ENCODE measurements at regions not wholly inside any gene's neighbourhood (a gene's known extent, or its start where the extent isn't known, plus 50 kb on each side); places are given as distances from the start of the nearest gene placed in this dataset.

DNA sequence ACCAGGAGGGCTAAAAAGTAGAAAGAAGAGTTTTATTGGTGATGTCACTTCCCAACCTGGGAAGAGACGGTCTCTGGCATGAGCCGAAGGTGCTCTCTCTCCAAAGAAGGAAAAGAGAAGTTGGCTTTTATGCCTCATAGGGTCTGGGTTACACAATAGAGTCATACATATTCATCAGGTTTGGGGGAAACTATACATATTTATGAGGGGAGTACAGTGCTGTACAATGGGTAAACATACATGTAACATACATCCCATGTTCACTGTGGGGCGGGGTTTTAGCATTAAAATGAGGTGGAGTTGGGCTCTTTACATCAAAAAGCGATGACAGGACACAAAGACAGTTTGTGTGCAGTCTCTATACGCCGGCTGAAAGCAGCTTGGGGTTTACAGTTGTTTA, 701.7 kb downstream of the TYW1 start:
- TF ChIP-seq ZNF221 (tag by site-specific recombination; IDR thresholded peaks at IDR 0.05; ENCODE audit: borderline replicate concordance) (no peak), ZNF571 (tag by site-specific recombination; IDR thresholded peaks at IDR 0.05) (no peak), ZNF214 (tag by site-specific recombination; IDR thresholded peaks at IDR 0.05; ENCODE audit: borderline replicate concordance) (no peak), KLF7 (tag by site-specific recombination; IDR thresholded peaks at IDR 0.05; ENCODE audit: borderline replicate concordance) (no peak), SP2 (tag by site-specific recombination; IDR thresholded peaks at IDR 0.05) (no peak), ZNF132 (tag by site-specific recombination; IDR thresholded peaks at IDR 0.05; ENCODE audit: borderline replicate concordance) (no peak), BCL11A (tag by site-specific recombination; IDR thresholded peaks at IDR 0.05; ENCODE audit: low read depth) (no peak), ZNF433 (tag by site-specific recombination; IDR thresholded peaks at IDR 0.05; ENCODE audit: low read depth) (no peak), ZFP3 (tag by site-specific recombination; IDR thresholded peaks at IDR 0.05; ENCODE audit: low read depth) (no peak), ZNF596 (tag by site-specific recombination; IDR thresholded peaks at IDR 0.05) (no peak), ZNF549 (tag by site-specific recombination; IDR thresholded peaks at IDR 0.05) (no peak), SCRT2 (tag by site-specific recombination; IDR thresholded peaks at IDR 0.05) (no peak), ZBTB1 (tag by site-specific recombination; IDR thresholded peaks at IDR 0.05) (no peak), TCF7L2 (IDR thresholded peaks at IDR 0.05; ENCODE audit: borderline replicate concordance, low read depth, low read length) (no peak), EGR2 (tag by site-specific recombination; IDR thresholded peaks at IDR 0.05; ENCODE audit: low read depth) (no peak)
- TF ChIP-seq, protein P1, sequence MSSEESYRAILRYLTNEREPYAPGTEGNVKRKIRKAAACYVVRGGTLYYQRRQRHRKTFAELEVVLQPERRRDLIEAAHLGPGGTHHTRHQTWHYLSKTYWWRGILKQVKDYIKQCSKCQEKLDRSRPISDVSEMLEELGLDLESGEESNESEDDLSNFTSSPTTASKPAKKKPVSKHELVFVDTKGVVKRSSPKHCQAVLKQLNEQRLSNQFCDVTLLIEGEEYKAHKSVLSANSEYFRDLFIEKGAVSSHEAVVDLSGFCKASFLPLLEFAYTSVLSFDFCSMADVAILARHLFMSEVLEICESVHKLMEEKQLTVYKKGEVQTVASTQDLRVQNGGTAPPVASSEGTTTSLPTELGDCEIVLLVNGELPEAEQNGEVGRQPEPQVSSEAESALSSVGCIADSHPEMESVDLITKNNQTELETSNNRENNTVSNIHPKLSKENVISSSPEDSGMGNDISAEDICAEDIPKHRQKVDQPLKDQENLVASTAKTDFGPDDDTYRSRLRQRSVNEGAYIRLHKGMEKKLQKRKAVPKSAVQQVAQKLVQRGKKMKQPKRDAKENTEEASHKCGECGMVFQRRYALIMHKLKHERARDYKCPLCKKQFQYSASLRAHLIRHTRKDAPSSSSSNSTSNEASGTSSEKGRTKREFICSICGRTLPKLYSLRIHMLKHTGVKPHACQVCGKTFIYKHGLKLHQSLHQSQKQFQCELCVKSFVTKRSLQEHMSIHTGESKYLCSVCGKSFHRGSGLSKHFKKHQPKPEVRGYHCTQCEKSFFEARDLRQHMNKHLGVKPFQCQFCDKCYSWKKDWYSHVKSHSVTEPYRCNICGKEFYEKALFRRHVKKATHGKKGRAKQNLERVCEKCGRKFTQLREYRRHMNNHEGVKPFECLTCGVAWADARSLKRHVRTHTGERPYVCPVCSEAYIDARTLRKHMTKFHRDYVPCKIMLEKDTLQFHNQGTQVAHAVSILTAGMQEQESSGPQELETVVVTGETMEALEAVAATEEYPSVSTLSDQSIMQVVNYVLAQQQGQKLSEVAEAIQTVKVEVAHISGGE (tag by site-specific recombination; conservative IDR thresholded peaks at IDR 0.05; ENCODE audit: low read depth), result no peak
- TF ChIP-seq, protein P2, sequence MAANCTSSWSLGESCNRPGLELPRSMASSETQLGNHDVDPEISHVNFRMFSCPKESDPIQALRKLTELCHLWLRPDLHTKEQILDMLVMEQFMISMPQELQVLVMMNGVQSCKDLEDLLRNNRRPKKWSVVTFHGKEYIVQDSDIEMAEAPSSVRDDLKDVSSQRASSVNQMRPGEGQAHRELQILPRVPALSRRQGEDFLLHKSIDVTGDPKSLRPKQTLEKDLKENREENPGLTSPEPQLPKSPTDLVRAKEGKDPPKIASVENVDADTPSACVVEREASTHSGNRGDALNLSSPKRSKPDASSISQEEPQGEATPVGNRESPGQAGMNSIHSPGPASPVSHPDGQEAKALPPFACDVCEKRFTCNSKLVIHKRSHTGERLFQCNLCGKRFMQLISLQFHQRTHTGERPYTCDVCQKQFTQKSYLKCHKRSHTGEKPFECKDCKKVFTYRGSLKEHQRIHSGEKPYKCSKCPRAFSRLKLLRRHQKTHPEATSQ (tag by site-specific recombination; IDR thresholded peaks at IDR 0.05), result no peak
- TF ChIP-seq, protein P3, sequence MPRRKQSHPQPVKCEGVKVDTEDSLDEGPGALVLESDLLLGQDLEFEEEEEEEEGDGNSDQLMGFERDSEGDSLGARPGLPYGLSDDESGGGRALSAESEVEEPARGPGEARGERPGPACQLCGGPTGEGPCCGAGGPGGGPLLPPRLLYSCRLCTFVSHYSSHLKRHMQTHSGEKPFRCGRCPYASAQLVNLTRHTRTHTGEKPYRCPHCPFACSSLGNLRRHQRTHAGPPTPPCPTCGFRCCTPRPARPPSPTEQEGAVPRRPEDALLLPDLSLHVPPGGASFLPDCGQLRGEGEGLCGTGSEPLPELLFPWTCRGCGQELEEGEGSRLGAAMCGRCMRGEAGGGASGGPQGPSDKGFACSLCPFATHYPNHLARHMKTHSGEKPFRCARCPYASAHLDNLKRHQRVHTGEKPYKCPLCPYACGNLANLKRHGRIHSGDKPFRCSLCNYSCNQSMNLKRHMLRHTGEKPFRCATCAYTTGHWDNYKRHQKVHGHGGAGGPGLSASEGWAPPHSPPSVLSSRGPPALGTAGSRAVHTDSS (tag by site-specific recombination; IDR thresholded peaks at IDR 0.05), result no peak
- TF ChIP-seq, protein P4, sequence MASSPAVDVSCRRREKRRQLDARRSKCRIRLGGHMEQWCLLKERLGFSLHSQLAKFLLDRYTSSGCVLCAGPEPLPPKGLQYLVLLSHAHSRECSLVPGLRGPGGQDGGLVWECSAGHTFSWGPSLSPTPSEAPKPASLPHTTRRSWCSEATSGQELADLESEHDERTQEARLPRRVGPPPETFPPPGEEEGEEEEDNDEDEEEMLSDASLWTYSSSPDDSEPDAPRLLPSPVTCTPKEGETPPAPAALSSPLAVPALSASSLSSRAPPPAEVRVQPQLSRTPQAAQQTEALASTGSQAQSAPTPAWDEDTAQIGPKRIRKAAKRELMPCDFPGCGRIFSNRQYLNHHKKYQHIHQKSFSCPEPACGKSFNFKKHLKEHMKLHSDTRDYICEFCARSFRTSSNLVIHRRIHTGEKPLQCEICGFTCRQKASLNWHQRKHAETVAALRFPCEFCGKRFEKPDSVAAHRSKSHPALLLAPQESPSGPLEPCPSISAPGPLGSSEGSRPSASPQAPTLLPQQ (tag by site-specific recombination; IDR thresholded peaks at IDR 0.05), result no peak
- TF ChIP-seq, protein P5, sequence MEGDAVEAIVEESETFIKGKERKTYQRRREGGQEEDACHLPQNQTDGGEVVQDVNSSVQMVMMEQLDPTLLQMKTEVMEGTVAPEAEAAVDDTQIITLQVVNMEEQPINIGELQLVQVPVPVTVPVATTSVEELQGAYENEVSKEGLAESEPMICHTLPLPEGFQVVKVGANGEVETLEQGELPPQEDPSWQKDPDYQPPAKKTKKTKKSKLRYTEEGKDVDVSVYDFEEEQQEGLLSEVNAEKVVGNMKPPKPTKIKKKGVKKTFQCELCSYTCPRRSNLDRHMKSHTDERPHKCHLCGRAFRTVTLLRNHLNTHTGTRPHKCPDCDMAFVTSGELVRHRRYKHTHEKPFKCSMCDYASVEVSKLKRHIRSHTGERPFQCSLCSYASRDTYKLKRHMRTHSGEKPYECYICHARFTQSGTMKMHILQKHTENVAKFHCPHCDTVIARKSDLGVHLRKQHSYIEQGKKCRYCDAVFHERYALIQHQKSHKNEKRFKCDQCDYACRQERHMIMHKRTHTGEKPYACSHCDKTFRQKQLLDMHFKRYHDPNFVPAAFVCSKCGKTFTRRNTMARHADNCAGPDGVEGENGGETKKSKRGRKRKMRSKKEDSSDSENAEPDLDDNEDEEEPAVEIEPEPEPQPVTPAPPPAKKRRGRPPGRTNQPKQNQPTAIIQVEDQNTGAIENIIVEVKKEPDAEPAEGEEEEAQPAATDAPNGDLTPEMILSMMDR (tag by site-specific recombination; IDR thresholded peaks at IDR 0.05), result no peak
- no peaks in the 10 kb centered on the region for H3K36me3 ChIP-seq (ENCODE audit: control insufficient read depth in 2 of 2, insufficient read depth in 1 of 2, low read length in 2 of 2)
- ChIA-PET POLR2A (no interaction called here), CTCF (no interaction called here)
- H3K9me3 ChIP-seq (ENCODE audit: control insufficient read depth, insufficient read depth, low read depth, low read length), result no peaks in the 10 kb centered on the region
- no peak overlapping the region for H3K27ac ChIP-seq (ENCODE audit: extremely low read depth, low read depth, low read length)
- H3K4me1 ChIP-seq (ENCODE audit: control insufficient read depth, insufficient read depth, low read length), result no peaks in the 10 kb centered on the region
- H3K4me3 ChIP-seq (ENCODE audit: low read depth, low read length), result no peak overlapping the region

Data from HEK293 (cell line).